Thyroid gland (tissue), 4 donors: ENCODE measurements at regions not wholly inside any gene's neighbourhood (a gene's known extent, or its start where the extent isn't known, plus 50 kb on each side); places are given as distances from the start of the nearest gene placed in this dataset.

Experiments used
- DNase-seq, 2 donors: peaks; one replicate each; pipeline ENCODE4 v3.0.0-alpha.2; 2019
- H3K27ac ChIP-seq, 3 donors: fragments of 200-600 bp; sonication (generic); 1 replicate in 2 of 3; 2 replicates in 1 of 3; pipeline ENCODE4 v1.5.1; 2016 to 2019; ENCODE audit warnings: mild to moderate bottlenecking in 1 of 3, moderate library complexity in 1 of 3
- H3K27me3 ChIP-seq: fragments of 200-600 bp; sonication (generic); one replicate; pipeline ENCODE4 v1.5.1; 2019
- H3K36me3 ChIP-seq, 2 donors: fragments of 200-600 bp; sonication (generic); one replicate each; pipeline ENCODE4 v1.5.1; 2016 to 2019
- H3K4me1 ChIP-seq, 2 donors: fragments of 200-600 bp; sonication (generic); one replicate each; pipeline ENCODE4 v1.5.1; 2017 to 2019
- H3K4me3 ChIP-seq, 3 donors: fragments of 200-600 bp; sonication (generic); replicated peaks in 1 of 3; 1 replicate in 2 of 3; 2 replicates in 1 of 3; pipeline ENCODE4 v1.5.1; 2016; ENCODE audit warnings: mild to moderate bottlenecking in 1 of 3
- H3K9me3 ChIP-seq: fragments of 200-600 bp; sonication (generic); one replicate; pipeline ENCODE4 v1.5.1; 2017
- POLR2A ChIP-seq, 2 donors: fragments of 450-650 bp; IDR thresholded peaks; one replicate each; pipeline ENCODE4 v1.6.1; 2017; ENCODE audit warnings: antibody characterized with exemption in 2 of 2, mild to moderate bottlenecking in 2 of 2, moderate library complexity in 1 of 2
- WGBS, 2 donors: methylation state at CpG; one replicate each; pipeline ENCODE4 v1.1.5; 2017; 5-methylcytosine and 5-hydroxymethylcytosine counted together
- intact Hi-C: fragments of 100-400 bp; cut with DNase I; formaldehyde crosslinking; loops from one replicate; pipeline ENCODE4 v1.15.1; 2023
- TF ChIP-seq, protein P1 (sequence below), 6 experiments: fragments of 200-600 bp in 3 of 6; fragments of 450-650 bp in 3 of 6; sonication (generic) in 3 of 6; IDR thresholded peaks; one replicate each; pipeline ENCODE4 v1.5.1; 2016 to 2019; ENCODE audit warnings: antibody characterized with exemption in 6 of 6, mild to moderate bottlenecking in 2 of 6, inconsistent platforms in 1 of 6, moderate library complexity in 1 of 6

DNA sequence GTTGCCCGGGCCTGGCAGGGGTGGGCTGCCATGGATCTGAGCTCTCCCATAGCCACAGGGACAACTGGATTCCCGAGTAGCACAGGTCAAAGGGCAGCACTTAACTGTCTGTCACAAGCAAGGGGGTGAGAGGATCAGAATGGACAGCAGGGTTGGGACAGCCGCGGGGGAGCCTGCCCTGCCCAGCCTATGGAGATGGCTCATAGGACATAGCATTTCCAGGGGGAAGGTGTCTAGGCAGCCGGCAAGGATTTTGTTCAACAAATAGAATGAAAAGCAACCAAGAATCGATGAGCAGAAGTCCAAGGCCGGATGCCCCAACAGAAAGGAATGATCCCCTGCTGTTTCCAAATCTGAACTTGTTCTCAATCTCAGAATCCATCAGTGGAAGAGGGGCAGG lies 92.9 kb downstream of the RPS6KA4 start:
- DNase-seq, result no peak
- no peaks in the 10 kb centered on the region for H3K36me3 ChIP-seq
- no peak overlapping the region for H3K27ac ChIP-seq
- H3K4me3 ChIP-seq, result no peak overlapping the region
- no peaks in the 10 kb centered on the region for H3K9me3 ChIP-seq
- intact Hi-C loops, result no loop called here
- TF ChIP-seq POLR2A (IDR thresholded peaks at IDR 0.05), result no peak
- H3K4me1 ChIP-seq, result peaks cover 11 to 15% of the 10 kb centered on the region in 2 donors
- 68 to 69% methylated on average over 7 of the region's 7 CpGs for WGBS, 2 donors
- H3K27me3 ChIP-seq, result no peaks in the 10 kb centered on the region

DNA sequence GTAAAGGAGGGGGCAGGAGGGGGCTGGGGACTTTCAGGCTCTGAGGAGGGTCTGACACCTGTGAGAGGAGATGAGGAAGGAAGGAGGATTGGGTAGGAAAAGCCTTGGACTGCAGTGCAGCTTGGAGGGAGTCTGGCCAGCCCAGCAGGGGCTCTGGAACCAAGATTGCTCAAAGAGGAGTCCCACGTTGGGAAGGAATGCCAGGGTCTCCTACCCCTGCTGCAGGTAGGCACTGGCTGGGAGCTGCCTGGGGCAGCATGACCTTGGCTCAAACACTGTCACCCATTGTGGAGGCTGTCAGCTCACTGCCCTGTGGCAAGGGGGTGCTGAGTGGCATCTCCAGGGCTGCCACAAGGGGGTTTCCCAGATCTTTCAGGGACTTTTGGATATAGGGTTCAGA lies 94.5 kb downstream of the RPS6KA4 start:
- H3K9me3 ChIP-seq, result no peaks in the 10 kb centered on the region
- H3K27me3 ChIP-seq, result no peaks in the 10 kb centered on the region
- H3K27ac ChIP-seq, result no peak overlapping the region
- intact Hi-C loops, result no loop called here
- DNase-seq, result no peak
- H3K4me3 ChIP-seq, result no peak overlapping the region
- H3K36me3 ChIP-seq, result no peaks in the 10 kb centered on the region
- no peak for TF ChIP-seq POLR2A (IDR thresholded peaks at IDR 0.05)
- TF ChIP-seq, protein P1, sequence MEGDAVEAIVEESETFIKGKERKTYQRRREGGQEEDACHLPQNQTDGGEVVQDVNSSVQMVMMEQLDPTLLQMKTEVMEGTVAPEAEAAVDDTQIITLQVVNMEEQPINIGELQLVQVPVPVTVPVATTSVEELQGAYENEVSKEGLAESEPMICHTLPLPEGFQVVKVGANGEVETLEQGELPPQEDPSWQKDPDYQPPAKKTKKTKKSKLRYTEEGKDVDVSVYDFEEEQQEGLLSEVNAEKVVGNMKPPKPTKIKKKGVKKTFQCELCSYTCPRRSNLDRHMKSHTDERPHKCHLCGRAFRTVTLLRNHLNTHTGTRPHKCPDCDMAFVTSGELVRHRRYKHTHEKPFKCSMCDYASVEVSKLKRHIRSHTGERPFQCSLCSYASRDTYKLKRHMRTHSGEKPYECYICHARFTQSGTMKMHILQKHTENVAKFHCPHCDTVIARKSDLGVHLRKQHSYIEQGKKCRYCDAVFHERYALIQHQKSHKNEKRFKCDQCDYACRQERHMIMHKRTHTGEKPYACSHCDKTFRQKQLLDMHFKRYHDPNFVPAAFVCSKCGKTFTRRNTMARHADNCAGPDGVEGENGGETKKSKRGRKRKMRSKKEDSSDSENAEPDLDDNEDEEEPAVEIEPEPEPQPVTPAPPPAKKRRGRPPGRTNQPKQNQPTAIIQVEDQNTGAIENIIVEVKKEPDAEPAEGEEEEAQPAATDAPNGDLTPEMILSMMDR (IDR thresholded peaks at IDR 0.05), result no peak
- WGBS, 2 donors, result 67 to 90% methylated on average over 1 of the region's 1 CpG
- H3K4me1 ChIP-seq, result peaks cover 10 to 13% of the 10 kb centered on the region in 2 donors

DNA sequence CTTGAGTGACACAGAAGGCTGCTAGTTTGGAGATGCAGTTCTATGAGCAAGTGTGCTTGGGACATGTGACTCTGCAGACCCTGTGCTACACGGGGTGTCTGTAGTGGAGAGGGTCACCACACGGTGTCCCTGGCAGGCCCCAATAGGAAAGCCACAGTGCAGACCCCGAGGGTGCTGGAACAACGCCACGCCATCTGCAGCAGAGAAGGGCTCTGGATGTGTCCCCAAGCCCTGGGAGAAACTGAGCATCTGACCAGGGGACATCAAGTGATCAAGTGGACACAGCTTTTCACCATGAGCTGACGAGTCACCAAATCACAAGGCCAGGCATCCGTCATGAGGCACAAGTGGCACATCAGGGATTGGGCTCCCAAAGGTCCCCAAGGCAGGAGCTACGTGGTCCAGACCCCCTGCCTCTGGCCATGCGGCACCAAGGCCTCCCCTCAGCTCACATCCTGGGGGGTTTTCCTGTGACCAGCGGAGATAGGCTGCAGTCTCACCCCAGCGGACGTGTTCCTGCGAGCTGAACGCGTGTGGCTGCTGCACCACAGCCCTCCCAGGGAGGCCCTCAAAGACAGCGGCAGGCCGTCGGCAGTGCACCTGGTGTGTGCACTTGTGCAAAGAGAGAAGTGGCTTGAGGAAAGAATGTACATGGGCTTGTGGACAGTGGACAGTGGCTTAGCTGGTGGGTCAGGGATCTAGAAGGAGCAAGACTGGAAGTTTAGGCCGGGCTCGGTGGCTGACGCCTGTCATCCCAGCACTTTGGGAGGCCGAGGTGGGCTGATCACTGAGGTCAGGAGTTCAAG lies 96.7 kb downstream of the RPS6KA4 start:
- Histone ChIP-seq H3K27ac (no peak overlapping the region), H3K27me3 (no peaks in the 10 kb centered on the region), H3K4me3 (no peak overlapping the region), H3K9me3 (no peaks in the 10 kb centered on the region), H3K36me3 (no peaks in the 10 kb centered on the region), H3K4me1 (no peaks in the 10 kb centered on the region)
- 87 to 90% methylated on average over 11 to 19 of the region's 22 CpGs for WGBS, 2 donors
- TF ChIP-seq POLR2A (IDR thresholded peaks at IDR 0.05), result no peak
- TF ChIP-seq, protein P1 (IDR thresholded peaks at IDR 0.05), result no peak
- no peak for DNase-seq
- intact Hi-C loops, result no loop called here

DNA sequence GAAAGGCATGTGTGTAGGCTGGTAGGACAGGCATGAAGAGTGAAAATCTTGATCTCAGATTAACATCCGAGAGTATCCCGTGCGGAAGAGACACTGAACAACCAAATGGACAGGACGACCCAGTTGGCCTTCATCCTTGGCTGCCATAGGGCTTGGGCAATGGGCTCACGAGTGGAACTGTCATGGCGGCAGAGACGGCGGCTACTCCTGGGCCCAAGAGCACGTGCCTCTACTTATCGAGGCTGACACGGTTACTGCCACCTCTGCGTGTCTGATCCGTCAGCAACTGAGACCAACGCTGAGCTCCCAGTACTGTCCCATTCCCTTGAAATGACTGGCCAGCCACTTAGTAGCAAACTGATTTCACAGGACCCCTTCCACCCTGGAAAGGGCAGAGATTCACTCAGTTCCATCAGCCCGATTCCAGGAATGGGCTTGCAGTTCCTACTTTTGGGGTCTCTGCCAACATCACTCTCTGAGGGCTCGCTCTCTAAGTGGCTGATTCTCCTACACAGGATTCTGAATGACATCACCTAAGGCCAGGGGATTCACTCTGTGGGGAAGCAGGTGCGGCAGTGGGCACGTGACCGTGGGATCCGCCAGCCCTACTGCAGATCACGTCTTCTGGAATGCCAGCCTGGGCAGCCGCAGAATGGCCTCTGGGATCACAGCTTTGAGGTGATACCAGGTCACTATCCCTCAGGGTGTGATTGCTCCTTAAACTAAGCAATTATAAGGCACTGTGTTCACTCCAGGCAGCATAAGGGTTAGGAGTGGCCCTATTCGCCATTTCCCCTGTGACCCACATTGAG lies 97.8 kb downstream of the RPS6KA4 start:
- intact Hi-C loops, result no loop called here
- 89 to 95% methylated on average over 16 to 23 of the region's 23 CpGs for WGBS, 2 donors
- no peak for TF ChIP-seq POLR2A (IDR thresholded peaks at IDR 0.05)
- TF ChIP-seq, protein P1 (IDR thresholded peaks at IDR 0.05), result no peak
- Histone ChIP-seq H3K4me3 (no peak overlapping the region), H3K36me3 (no peaks in the 10 kb centered on the region), H3K27me3 (no peaks in the 10 kb centered on the region), H3K9me3 (no peaks in the 10 kb centered on the region), H3K27ac (no peak overlapping the region), H3K4me1 (no peaks in the 10 kb centered on the region)
- no peak for DNase-seq

DNA sequence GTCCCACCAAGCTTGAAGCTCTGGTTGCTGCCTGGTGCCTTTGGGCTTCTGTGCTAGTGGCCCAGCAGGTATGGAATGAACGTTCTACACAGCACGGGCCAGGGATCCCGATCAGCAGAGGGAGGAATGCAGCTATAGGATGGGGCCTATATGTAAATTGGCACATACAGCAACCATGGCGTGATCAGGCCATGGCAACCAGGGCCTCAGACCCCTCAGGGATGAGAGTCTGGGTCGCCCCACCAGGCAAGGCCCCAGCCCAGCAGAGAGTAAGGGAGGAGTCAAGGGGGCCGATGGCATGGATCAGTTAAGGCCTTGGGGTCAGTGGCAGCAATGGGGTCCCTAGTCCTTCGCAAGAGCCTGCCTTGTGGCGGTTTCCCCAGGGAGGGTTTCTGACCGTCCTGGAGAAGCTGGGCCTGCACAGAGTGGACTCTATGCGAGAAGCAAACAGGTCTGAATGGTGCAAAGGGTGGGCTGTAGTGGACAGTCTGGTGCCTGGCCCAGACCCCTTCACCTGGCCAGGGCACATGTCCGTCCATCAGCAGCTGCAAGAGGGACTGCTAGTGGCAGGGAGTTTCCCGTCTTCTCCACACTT lies 98.2 kb upstream of the SLC22A11 start:
- Histone ChIP-seq H3K36me3 (no peaks in the 10 kb centered on the region), H3K9me3 (no peaks in the 10 kb centered on the region), H3K4me3 (no peak overlapping the region), H3K4me1 (no peaks in the 10 kb centered on the region), H3K27ac (no peak overlapping the region), H3K27me3 (no peaks in the 10 kb centered on the region)
- WGBS, 2 donors, result 81 to 94% methylated on average over 9 to 11 of the region's 12 CpGs
- intact Hi-C loops, result no loop called here
- no peak for DNase-seq
- TF ChIP-seq, protein P1 (IDR thresholded peaks at IDR 0.05), result no peak
- no peak for TF ChIP-seq POLR2A (IDR thresholded peaks at IDR 0.05)
